Activated CD4-positive, alpha-beta T cell treated with anti-CD3 and anti-CD28 coated beads, Interleukin-10, Interleukin-2, amounts not matched to agents 100 ng/mL and 50 ng/mL, durations not matched to agents 16 hours and 8 hours (primary cell): ENCODE measurements at regions not wholly inside any gene's neighbourhood (a gene's known extent, or its start where the extent isn't known, plus 50 kb on each side); places are given as distances from the start of the nearest gene placed in this dataset.
"Not testable (repeated sequence)": the region's sequence is repeated elsewhere in the genome, so short reads cannot be mapped to it uniquely, and the experiment has no call there.

Experiments used
- DNase-seq: peaks from one replicate; pipeline ENCODE4 v3.0.0-alpha.2; 2020

DNA sequence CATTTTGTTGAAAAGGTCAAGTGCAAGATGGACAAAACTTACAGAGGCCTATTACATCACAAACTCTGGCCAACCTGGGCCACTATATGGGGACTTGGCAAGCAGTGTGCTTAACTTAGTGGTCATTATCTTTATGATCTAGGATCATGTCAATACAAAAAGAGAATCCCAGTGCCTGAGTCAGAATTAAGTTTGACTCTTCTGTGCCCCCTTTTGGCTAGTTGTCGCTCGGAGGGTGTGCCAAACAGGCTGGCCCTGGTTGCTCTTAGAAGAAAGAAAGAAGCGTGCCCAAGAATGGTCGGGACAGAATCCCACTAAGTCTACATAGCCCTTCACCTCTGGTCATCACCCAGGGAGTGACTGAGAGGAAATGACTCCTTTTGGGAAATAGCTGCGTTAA is 100.1 kb downstream of the EIF4E start:
- DNase-seq, result peak; percentile 26

DNA sequence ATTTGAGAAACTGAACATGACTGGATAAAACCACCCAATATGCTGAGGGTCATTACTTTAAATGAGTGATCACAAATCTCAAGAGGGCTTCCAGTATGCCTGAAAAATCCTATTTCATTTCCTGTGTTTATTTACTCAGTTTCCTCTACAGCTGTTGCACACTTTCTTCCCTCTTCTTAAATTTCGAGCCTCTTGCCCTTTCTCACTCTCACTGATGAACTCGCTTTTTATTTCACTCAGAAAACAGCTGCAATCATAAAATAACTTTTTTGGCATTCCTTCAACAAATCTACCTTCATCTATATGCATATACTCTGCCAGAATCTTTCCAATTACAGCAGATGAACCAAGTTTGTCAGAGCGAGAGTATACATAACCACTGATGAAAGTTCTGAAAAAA is 101.3 kb downstream of the EIF4E start:
- no peak for DNase-seq

GRCh38 chr4:98822144-98822543 is 106.8 kb downstream of the EIF4E start:
- no peak for DNase-seq

DNA sequence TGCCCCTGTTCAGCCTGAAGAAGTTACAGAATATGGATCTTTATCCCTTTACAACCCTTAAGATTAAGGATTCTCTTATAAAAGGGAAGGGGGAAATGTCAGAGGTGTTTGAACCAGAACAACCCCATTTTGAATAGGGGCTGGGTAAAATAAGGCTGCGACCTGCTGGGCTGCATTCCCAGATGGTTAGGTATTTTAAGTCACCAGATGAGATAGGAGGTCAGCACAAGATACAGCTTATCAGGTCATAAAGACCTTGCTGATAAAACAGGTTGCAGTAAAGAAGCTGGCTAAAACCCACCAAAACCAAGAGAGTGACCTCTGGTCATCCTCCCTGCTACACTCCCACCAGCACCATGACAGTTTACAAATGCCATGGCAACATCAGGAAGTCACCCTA is 110.8 kb downstream of the EIF4E start:
- DNase-seq, result not testable (repeated sequence)

DNA sequence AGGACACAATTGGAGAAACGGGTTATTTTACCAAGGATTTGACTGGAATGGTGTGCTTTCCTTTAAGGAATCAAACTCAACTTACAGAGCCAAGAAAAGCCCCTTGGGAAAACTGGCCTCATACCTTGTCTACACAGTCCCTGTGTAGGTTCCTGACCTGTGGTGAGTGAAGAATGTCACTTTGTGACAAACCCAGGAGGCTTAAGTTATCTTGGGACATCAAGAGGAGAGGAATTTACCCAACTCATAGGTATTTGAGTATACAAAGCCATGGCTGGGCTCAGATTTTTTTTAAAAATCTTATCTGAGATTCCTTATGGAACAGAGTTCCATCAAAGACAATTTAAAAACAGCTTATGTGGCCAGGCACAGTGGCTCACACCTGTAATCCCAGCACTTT is 112.1 kb downstream of the EIF4E start:
- DNase-seq, result no peak

DNA sequence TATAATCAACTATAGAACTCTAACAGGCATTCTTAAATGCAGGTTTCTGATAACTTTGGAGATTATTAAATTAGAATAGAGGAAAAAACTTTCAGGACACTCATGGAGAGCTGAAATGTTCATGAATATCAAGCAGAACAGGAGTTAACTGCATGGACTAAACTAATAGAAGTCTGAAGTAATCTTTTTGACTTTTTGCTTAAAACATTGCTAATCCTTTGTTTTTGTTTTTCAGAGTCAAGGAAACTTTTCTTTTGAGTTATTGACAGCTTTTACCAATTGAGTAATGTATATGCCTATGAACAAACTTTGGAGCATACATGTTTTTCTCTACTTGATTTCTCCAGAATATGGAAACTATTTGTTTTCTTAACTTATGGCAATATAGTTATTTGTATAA is 112.5 kb downstream of the EIF4E start:
- no peak for DNase-seq

DNA sequence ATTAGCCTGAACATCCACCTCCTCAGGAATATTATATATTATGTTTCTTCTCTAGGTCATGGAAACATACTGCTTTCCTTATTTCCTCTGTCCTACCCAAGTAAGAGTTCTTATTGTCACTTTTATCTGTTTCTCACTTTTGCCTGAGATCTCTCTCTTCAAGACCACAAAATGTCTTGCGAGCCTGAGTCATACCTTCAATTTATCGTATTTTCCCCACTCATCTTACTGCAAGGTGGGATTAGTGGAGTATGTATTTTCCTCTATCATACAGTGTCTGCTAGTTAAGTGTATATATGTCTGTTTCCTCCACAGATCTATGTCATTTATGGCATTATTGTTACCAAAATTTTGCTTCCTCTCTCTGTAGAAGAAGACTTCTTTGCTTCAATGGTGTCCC is 124.5 kb downstream of the EIF4E start:
- no peak for DNase-seq

- no peak for DNase-seq
These were observed 125.7 kb downstream of the EIF4E start for GRCh38 chr4:98803251-98803650.

GRCh38 chr4:98802770-98803198 is 126.1 kb downstream of the EIF4E start:
- DNase-seq, result no peak

GRCh38 chr4:98801259-98801725 is 127.6 kb downstream of the EIF4E start:
- DNase-seq, result no peak

DNA sequence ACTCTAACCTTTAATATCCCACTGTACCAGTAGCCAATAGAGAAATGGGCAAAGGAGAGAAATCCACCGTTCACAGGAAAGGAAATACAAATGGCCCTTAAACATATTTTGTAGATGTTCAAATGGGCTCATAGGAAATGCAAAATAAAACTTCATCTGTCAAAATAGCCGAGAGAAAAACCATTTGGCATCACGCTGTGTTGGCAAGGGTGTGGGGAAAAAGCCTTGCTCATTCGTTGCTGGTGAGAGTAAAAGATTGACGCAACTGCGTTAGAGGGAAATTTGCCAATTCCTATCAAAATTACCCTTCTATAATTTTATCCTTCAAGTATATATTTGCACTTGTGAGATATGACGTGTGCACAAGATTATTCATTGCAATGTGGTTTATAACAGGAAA is 131.9 kb downstream of the EIF4E start:
- no peak for DNase-seq

- peak; percentile 34 for DNase-seq
These were observed 134.2 kb downstream of the EIF4E start for GRCh38 chr4:98794565-98795205.

DNA sequence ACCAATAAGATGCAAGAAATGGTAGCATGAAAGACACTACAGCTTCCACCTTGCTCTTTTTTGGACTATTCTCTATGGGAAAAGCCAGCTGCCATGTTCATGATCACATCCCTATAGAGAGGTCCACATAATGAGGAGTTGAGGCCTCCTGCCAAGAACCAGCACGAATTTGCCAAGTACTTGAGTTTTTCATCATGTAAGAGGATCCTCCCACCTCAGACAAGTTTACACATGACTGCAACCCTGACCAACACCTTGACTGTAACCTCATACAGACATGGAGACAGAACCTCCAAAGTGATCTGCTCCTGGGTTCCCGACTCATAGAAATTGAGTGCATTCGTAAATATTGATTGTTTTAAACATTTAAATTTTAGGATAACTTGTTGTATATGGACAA is 135.2 kb upstream of the TSPAN5 start:
- DNase-seq, result no peak

GRCh38 chr4:98786866-98787265 is 128.5 kb upstream of the TSPAN5 start:
- DNase-seq, result no peak

DNA sequence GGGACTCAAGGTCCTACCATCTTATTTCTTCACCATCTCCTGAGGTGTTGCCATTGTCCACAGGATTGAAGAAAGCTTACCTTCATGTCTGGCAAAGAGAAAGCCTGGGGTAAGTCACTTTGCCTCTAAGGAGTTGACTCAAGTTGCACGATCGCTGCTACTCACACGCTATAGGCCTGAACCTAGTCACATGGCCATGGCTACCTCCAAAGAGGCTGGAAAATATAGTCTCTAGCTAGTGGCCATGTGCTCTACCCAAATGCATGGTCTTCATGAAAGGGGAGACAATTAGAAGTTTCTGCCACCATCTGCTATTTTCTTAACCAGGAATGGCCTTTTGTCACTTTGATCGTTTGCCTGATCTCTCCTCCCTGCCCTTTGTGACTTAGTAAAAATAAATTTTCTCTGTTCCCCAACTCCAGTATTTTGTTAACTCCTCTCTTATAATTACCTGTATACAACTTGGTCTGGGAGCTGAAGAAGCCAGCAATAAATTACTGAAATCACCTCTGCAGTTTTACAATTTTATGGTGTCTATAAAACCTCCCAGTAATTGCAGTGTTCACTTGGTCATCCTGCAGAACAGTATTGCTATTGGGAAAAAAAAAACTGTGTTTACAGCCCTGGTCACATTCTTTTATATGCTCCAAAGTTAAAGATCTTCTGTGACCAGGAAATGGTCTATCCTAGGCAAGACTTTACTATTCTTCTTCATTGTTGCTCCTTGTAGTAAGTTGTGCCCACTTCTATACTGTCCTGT is 126.7 kb upstream of the TSPAN5 start:
- DNase-seq, result no peak

- no peak for DNase-seq
These were observed 123.4 kb upstream of the TSPAN5 start for GRCh38 chr4:98781641-98782357.

DNA sequence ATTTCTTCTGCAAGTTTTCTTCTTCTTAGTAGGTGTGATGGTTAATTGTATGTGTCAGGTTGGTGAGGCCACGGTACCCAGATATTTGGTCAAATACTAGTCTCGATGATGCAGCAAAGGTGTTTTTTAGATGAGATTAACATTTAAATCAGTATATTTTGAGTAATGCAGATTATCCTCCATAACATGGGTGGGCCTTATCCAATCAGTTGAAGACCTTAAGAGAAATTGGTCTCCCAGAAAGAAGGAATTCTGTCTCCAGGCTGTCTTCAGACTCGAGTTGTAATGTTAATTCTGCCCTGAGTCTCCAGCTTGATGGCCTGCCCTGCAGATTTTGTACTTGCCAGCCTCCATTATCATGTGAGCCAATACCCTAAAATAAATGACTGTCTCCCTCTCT is 122.5 kb upstream of the TSPAN5 start:
- DNase-seq, result no peak

- DNase-seq, result no peak
These were observed 120.7 kb upstream of the TSPAN5 start for GRCh38 chr4:98779088-98779487.

DNA sequence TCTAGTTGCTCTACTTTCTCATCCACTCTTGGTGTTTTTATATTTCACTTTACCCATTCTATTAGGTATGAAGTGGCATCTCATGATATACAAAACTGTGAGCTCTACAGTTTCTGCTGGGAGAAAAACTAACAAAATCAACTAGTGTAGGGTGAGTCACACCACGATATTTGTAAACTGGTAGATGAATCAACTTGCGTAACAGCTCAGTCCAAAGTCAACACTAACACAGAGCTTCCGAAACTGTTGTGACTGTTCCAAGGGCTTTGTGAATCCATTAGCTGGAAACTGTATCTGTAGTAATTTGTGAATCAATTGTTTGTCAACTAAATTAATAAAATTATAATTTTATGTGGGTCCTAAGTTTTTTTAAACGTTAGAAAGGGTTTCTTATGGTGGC is 119.8 kb upstream of the TSPAN5 start:
- peak; percentile 6 for DNase-seq

GRCh38 chr4:98775672-98776071 is 117.3 kb upstream of the TSPAN5 start:
- DNase-seq, result no peak

GRCh38 chr4:98773638-98774037 is 115.2 kb upstream of the TSPAN5 start:
- no peak for DNase-seq

DNA sequence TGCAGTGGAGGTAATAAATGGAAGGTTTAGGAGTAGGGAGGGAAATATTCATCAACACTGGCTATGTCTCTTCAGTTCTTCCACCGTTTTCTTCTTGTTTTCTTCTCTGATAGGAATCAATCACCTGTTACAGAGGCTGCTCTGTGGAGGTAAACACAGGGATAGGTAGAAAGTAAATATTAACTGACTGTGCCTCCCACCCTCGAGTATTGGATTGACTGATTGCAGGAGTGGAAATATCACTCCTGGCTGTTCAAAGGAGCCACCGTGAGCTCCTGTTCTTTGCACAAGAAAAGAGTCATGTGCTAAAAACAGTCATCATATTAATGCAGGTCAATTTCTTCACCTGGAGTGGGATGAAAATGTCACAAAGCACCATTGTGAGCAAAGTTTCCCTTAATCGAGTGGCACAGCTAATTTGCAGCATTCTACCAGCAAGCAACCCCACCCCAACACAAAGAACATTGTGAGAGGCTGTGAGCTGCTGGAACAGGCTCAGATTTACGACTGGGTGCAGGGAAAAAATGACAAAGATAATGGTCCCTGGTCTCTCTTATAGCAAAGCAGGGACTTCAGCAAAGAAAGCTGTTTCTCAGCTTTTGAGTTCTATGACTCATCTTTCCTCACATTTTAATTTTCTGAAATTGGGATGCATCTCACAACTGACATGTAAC is 113.7 kb upstream of the TSPAN5 start:
- no peak for DNase-seq

DNA sequence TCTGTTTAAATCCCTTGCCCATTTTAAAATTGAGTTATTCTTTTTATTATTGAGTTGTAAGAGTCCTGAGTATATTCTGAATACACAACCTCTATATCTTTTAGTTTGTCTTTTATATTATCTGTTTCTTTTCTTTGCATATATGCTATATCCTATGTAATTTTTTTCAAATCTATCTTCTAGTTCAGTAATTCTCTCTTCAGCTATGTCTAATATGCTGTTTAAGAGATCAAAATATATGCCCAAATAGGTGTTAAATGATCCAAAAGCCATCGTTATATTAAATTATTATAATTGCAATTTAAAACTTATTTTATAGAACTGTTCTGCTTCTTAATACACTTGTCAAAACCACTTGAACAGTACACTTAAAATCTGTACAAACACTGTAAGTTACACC is 107.4 kb upstream of the TSPAN5 start:
- no peak for DNase-seq
